GM18508 (cell line): ENCODE measurements at regions not wholly inside any gene's neighbourhood (a gene's known extent, or its start where the extent isn't known, plus 50 kb on each side); places are given as distances from the start of the nearest gene placed in this dataset.
"Not testable (repeated sequence)": the region's sequence is repeated elsewhere in the genome, so short reads cannot be mapped to it uniquely, and the experiment has no call there.

Source experiments
- ATAC-seq: cut with Tn5 transposase; IDR thresholded peaks from one replicate; pipeline ENCODE4 v1.9.1; 2021; ENCODE audit warnings: moderate number of reproducible peaks; ENCODE audit not compliant: insufficient read depth, unreplicated experiment

DNA sequence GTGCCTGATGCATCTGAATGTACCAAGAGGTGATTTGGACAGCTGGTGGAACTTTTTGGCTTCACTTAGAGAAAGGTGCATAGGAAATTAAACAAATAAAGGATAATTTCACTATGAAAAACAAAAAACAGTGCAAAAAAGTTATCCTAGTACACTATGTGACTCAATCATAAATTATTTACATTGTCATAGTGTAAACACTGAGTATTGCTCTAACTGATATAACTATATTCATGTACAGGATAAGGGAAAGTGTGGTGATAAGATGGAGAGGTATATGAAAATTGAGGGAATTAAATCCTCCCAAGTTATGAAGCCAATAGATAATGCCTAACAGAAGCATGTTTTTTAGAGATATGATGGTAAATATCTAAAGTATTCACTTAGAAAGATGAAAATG lies 50.2 kb upstream of the CPNE4 start:
- no peak for ATAC-seq

DNA sequence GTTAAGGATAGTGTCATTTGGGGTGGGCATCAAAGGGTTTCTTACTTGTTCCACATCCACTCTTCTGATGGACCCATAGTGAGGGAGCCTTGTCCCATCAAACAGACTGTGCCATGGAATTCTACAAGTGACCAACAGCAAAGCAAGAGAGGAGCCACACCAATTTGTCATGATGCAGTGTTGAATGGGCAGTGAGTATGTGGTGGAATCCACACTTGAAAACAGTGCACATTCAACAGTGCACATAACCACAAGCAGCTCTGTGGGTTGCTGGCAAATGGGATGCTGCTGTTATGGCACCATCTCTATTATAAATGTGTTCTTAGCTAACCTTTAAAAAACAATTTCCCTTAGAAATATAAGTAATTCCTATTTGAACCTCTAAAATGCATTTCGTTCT lies 52.5 kb upstream of the CPNE4 start:
- no peak for ATAC-seq

- ATAC-seq, result no peak
Observed at GRCh38 chr3:132088291-132088690, 53.5 kb upstream of the CPNE4 start.

- ATAC-seq, result no peak
Observed at GRCh38 chr3:132090921-132091320, 56.1 kb upstream of the CPNE4 start.

DNA sequence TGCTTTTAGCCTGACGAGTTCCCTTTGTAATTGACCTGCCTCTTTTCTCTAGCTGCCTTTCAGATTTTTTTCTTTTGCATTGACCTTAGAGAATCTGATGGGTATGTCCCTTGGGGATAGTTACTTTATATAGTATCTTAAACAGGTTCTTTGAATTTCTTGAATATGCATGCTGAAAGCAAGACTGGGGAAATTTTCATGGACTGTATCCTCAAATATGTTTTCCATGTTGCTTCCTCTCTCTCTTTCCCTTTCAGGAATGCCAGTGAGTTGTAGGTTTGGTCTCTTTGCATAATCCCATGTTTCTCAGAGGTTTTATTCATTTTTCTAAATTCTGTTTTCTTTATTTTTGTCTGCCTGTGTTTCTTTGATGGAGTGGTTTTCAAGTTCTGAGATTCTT lies 81.8 kb upstream of the CPNE4 start:
- ATAC-seq, result no peak

- ATAC-seq, result no peak
Observed at GRCh38 chr3:132117642-132118041, 82.8 kb upstream of the CPNE4 start.

GRCh38 chr3:132119531-132119930 lies 84.7 kb upstream of the CPNE4 start:
- no peak for ATAC-seq

DNA sequence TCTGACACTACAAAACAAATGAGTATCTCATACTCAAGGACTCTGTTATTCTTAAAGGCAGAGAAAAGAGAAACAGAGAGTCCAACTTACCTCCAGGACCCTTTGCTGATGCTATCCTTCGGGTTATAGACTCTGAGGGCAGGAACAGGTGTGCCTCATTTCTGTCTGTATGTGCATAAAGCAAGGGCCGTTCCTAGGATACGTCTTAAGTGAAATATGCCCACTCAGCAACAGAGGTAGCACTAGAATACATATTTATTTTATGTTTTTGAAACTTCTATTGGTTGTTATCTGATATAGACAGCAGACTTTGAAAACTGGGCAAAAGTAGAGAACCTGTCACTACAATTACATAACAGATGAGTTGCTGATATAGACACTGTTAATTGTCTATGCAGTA lies 89.3 kb upstream of the CPNE4 start:
- no peak for ATAC-seq

- ATAC-seq, result no peak
Observed at GRCh38 chr3:132124651-132125284, 90.0 kb upstream of the CPNE4 start.

DNA sequence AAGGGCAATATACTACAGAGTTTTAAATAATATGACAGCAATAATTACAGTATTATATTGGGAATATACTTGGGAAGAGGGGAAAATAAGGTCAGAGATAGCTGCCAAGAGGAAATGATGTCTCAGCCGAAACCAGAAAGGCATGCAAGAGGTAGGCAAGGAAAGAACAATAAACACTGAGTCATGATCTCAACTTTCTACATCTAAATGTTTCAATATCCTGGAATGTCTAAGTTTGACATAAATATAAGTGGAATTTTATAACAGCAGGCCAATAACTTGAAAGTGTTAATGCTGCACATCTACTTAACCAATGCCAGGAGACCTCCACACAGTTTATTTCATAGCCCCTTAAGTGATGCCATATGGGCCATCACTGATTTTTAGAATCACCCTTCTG lies 99.8 kb upstream of the CPNE4 start:
- ATAC-seq, result no peak

DNA sequence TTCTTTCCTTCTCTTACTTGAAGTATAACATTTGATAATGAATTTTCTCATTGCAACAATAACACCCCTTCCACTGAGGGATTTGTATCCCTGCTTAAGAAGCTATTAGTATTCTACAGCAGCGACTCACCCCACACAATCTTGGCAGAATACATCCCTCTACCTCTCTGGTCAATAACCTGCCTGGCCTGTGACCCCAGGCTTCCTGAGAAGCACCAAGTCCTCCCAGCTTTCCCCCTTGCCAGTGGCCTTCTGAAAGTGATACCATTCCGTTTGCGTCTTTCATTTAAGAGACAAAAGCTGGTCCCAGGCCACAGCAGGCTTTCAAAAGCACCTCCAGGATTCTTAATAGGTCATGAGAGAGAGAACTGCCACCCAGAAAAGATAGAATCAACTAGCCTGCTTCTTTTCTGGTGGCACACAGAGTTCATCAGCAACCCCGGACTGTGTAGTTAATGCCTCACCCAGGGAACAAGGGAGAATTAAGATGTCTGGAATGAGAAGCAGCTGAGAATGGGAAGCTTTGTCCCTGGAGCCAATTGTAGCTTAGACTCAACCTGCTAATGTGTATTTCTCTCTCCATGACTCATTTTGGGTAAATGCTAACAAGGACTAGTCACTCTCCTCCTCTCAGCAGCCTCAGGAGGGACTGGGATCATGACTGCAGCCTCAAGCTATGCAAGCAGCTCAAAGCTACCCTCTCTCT lies 101.0 kb upstream of the CPNE4 start:
- no peak for ATAC-seq

DNA sequence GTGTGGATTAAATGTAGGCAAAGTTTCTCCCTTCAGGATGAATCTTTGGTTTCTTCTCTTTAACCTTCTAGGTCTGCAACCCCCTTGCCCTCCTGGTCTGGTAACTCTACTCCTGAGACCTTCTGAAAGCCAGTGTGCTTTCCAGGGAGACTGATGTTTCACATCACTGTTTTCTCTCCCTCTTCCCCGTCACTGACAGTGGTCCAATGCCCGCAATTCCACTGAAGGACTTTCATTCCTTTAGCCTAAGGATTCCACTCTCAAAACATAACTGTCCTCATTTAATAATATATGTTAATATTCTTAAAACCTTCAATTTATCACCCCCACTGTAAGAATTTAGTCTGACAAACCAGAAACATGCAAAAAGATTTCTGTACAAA lies 101.5 kb upstream of the CPNE4 start:
- ATAC-seq, result no peak

GRCh38 chr3:132136902-132137301 lies 102.1 kb upstream of the CPNE4 start:
- not testable (repeated sequence) for ATAC-seq

- ATAC-seq, result no peak
Observed at GRCh38 chr3:132145833-132146232, 111.0 kb upstream of the CPNE4 start.

GRCh38 chr3:132154619-132155018 lies 119.8 kb upstream of the CPNE4 start:
- no peak for ATAC-seq

DNA sequence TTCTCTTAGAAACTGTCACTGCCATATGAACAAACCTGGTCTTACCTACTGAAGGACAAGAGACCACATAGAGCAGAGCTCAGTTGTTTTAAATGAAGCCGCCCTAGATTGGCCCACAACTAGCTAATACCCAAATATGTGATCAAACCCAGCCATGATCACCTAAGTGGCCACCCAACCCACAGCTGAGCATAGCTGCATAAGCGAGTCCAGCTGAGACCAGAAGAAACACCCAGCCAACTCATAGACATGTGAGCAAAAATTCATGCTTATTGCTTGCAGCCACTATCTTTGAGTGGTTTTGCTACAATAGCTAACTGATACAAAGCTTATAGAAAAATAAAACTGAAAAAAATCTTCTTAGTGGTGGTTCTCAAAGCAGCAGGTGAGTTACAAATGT lies 124.3 kb upstream of the CPNE4 start:
- ATAC-seq, result no peak

DNA sequence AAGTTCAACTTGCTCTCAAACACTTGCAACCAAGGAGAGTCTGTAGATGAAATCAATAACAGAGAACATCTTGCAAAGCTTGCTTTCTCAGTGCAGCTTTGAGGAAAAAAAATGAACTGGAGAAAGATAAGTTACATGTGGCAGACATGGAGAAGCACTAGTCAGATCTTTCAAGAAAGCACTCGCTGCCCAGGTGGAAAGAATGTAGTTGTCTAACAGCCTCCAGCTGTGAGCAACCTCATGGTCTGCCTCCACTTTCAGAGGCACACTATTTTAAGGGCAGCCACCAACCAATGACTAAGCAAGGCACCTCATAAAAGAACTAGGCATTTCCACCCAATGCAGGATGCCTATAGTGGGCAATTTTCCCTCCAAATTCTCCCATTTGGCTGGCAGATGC lies 125.4 kb upstream of the CPNE4 start:
- ATAC-seq, result no peak

GRCh38 chr3:132161608-132162007 lies 126.8 kb upstream of the CPNE4 start:
- ATAC-seq, result no peak

GRCh38 chr3:132164469-132165092 lies 129.8 kb upstream of the CPNE4 start:
- no peak for ATAC-seq

DNA sequence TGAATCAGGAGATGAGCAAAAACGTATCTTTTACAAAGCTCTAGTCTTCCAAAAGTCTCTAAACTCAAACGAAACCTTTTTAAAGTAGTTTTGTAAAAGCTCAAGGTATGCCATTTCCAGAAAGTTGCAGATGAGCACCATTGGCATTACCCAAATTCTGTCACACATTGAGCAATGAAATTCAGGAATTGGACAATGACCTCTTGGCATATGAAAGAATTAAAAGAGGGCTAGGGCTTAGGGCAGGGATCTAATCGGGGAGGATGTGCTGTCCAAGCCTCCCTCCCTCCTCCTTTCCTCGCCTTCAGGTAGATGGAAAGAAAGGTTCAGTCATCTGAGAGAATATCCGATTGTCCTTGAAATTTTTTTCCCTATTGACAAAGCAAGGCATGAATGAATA lies 133.1 kb upstream of the CPNE4 start:
- ATAC-seq, result no peak

DNA sequence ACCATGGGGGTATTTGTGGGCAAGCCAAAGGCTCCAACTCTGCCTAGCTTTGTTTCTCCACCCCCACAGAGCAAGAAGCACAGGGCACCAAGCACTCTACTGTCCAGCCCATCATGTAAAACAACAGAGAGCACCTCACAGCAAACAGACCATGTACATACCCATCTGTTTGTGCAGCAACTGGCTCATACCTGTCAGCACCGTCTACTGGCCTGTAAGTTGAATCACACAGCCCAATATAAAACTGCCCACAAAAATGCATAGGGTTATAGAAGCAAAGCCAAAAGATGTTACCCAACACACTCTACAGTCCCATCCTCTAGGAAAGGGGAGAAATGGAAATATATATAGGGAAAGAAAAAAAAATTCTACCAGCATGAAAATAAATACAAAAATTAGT lies 139.7 kb upstream of the CPNE4 start:
- ATAC-seq, result no peak

DNA sequence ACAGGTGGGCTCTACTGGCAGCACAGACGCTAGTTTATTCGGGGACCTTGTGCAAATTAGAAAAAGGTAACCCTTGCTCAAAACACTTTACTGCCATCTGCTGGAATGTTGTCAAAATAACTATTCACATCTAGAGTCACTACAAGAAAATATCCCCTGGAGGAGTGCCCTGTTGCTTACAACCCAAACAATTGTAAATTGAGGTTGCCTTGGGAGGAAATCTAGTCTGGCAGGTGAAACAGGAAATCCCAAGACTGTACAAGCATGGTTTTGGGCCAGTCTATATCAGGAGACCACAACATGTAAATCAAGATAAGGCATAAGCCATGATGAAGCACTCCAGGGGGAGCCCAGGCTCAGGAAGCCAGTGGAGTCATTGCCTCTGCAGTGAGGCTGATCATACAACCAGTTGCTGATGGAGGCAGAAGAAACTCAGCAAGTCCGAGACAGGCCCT lies 136.8 kb upstream of the ACP3 start:
- no peak for ATAC-seq
